Colonic mucosa (tissue), 4 donors: ENCODE measurements at regions not wholly inside any gene's neighbourhood (a gene's known extent, or its start where the extent isn't known, plus 50 kb on each side); places are given as distances from the start of the nearest gene placed in this dataset.

Experiments
- DNase-seq: peaks from one replicate; pipeline ENCODE4 v3.0.0-alpha.2; 2020
- H3K27ac ChIP-seq: fragments of 200-600 bp; one replicate; pipeline ENCODE4 v1.8.0; 2021
- H3K27me3 ChIP-seq: fragments of 200-600 bp; one replicate; pipeline ENCODE4 v1.8.0; 2021
- H3K36me3 ChIP-seq: fragments of 200-600 bp; one replicate; pipeline ENCODE4 v1.8.0; 2021
- H3K4me1 ChIP-seq: fragments of 200-600 bp; one replicate; pipeline ENCODE4 v1.8.0; 2021; ENCODE audit warnings: mild to moderate bottlenecking
- H3K4me3 ChIP-seq: fragments of 200-600 bp; one replicate; pipeline ENCODE4 v1.8.0; 2021
- H3K9ac ChIP-seq, 2 donors: one replicate each; pipeline ENCODE4 v1.7.0; 2013; ENCODE audit warnings: control low read depth in 2 of 2, low read depth in 2 of 2, low read length in 2 of 2
- H3K9me3 ChIP-seq: fragments of 200-600 bp; one replicate; pipeline ENCODE4 v1.8.0; 2021
- CTCF ChIP-seq: fragments of 200-600 bp; IDR thresholded peaks from one replicate; pipeline ENCODE4 v1.8.0; 2022; ENCODE audit warnings: antibody characterized with exemption, mild to moderate bottlenecking
- intact Hi-C: fragments of 100-400 bp; cut with DNase I; formaldehyde crosslinking; loops from one replicate; pipeline ENCODE4 v1.14.1; 2022
- donor health status: healthy.
- donor health status: DM: no; HTN: no; CAD: no.
- donor health status: DM: no; HTN: no; CAD: no.

GRCh38 chr2:66030553-66030952, 404.4 kb upstream of the MEIS1 start:
- no peaks in the 10 kb centered on the region for H3K4me1 ChIP-seq
- TF ChIP-seq CTCF = peak; percentile 25
- intact Hi-C loops = no loop called here
- no peak overlapping the region for H3K9ac ChIP-seq
- H3K9me3 ChIP-seq = no peaks in the 10 kb centered on the region
- H3K27ac ChIP-seq = no peak overlapping the region
- no peaks in the 10 kb centered on the region for H3K36me3 ChIP-seq
- H3K27me3 ChIP-seq = no peaks in the 10 kb centered on the region
- no peak for DNase-seq
- H3K4me3 ChIP-seq = no peak overlapping the region

- TF ChIP-seq CTCF = no peak
- H3K4me3 ChIP-seq = no peak overlapping the region
- no peak overlapping the region for H3K27ac ChIP-seq
- H3K4me1 ChIP-seq = no peaks in the 10 kb centered on the region
- intact Hi-C loops = no loop called here
- no peak overlapping the region for H3K9ac ChIP-seq
- no peaks in the 10 kb centered on the region for H3K36me3 ChIP-seq
- no peaks in the 10 kb centered on the region for H3K9me3 ChIP-seq
- DNase-seq = peak; percentile 55
- no peaks in the 10 kb centered on the region for H3K27me3 ChIP-seq
These were observed 410.5 kb upstream of the MEIS1 start for GRCh38 chr2:66024391-66024790.

- no peaks in the 10 kb centered on the region for H3K27me3 ChIP-seq
- no peaks in the 10 kb centered on the region for H3K36me3 ChIP-seq
- H3K4me1 ChIP-seq = no peaks in the 10 kb centered on the region
- no peak overlapping the region for H3K4me3 ChIP-seq
- TF ChIP-seq CTCF = no peak
- no peaks in the 10 kb centered on the region for H3K9me3 ChIP-seq
- H3K27ac ChIP-seq = no peak overlapping the region
- no peak for DNase-seq
- intact Hi-C loops = no loop called here
- no peak overlapping the region for H3K9ac ChIP-seq
These were observed 413.6 kb upstream of the MEIS1 start for GRCh38 chr2:66021296-66021695.

- Histone ChIP-seq H3K9me3 (no peaks in the 10 kb centered on the region), H3K27me3 (no peaks in the 10 kb centered on the region), H3K36me3 (no peaks in the 10 kb centered on the region), H3K9ac (no peak overlapping the region), H3K4me1 (no peaks in the 10 kb centered on the region), H3K27ac (no peak overlapping the region), H3K4me3 (no peak overlapping the region)
- intact Hi-C loops = no loop called here
- DNase-seq = no peak
- TF ChIP-seq CTCF = no peak
These were observed 417.2 kb upstream of the MEIS1 start for GRCh38 chr2:66017763-66018162.

- H3K9me3 ChIP-seq = no peaks in the 10 kb centered on the region
- no peak overlapping the region for H3K27ac ChIP-seq
- intact Hi-C loops = no loop called here
- H3K4me1 ChIP-seq = no peaks in the 10 kb centered on the region
- no peaks in the 10 kb centered on the region for H3K36me3 ChIP-seq
- TF ChIP-seq CTCF = no peak
- H3K9ac ChIP-seq = no peak overlapping the region
- no peak for DNase-seq
- no peaks in the 10 kb centered on the region for H3K27me3 ChIP-seq
- H3K4me3 ChIP-seq = no peak overlapping the region
These were observed 420.5 kb upstream of the MEIS1 start for GRCh38 chr2:66014450-66014849.

GRCh38 chr2:66013456-66013855, 421.5 kb upstream of the MEIS1 start:
- Histone ChIP-seq H3K4me3 (no peak overlapping the region), H3K9me3 (no peaks in the 10 kb centered on the region), H3K27ac (no peak overlapping the region), H3K4me1 (no peaks in the 10 kb centered on the region), H3K9ac (no peak overlapping the region), H3K27me3 (no peaks in the 10 kb centered on the region), H3K36me3 (no peaks in the 10 kb centered on the region)
- TF ChIP-seq CTCF = no peak
- DNase-seq = no peak
- intact Hi-C loops = no loop called here
